Panc1 (cell line): ENCODE measurements at regions not wholly inside any gene's neighbourhood (a gene's known extent, or its start where the extent isn't known, plus 50 kb on each side); places are given as distances from the start of the nearest gene placed in this dataset.
"Not testable (repeated sequence)": the region's sequence is repeated elsewhere in the genome, so short reads cannot be mapped to it uniquely, and the experiment has no call there.

Experiments
- ATAC-seq: fragments of 200-7000 bp; cut with Tn5 transposase; 2 replicates; pipeline ENCODE4 v1.9.1; 2020; ENCODE audit warnings: mild to moderate bottlenecking, moderate library complexity
- BruUV-seq: library from RNA; stranded (reverse); fragments of 400-500 nt; replicated peaks from 2 replicates; lab custom pipeline; 2021; lab: Mats Ljungman, UMichigan
- CTCF ChIA-PET: fragments of 300-600 bp; sonication (Branson Sonifier 250); formaldehyde crosslinking; loops from one replicate; lab custom pipeline; 2022; ENCODE audit warnings: antibody characterized with exemption; lab: Charles Lee
- POLR2A ChIA-PET: fragments of 300-600 bp; sonication (Branson Sonifier 250); formaldehyde crosslinking; loops from one replicate; lab custom pipeline; 2022; ENCODE audit warnings: antibody characterized with exemption; lab: Charles Lee
- DNase-seq: peaks from one replicate; pipeline ENCODE4 v3.0.0-alpha.2; 2010; ENCODE audit warnings: low read depth, low spot score
- H3K27ac ChIP-seq: 2 replicates; pipeline ENCODE4 v1.5.1; 2011; ENCODE audit warnings: mild to moderate bottlenecking, low read length, inconsistent platforms
- H3K27me3 ChIP-seq: fragments of 200-500 bp; sonication (Bioruptor generic); 2 replicates; pipeline ENCODE4 v1.6.0; 2014; ENCODE audit warnings: low read length, inconsistent platforms; ENCODE audit not compliant: control insufficient read depth, insufficient read depth
- H3K36me3 ChIP-seq: fragments of 200-500 bp; sonication (Bioruptor generic); 2 replicates; pipeline ENCODE4 v1.5.1; 2014; ENCODE audit warnings: inconsistent platforms, mild to moderate bottlenecking, low read length, moderate library complexity; ENCODE audit not compliant: control insufficient read depth, insufficient read depth
- H3K4me1 ChIP-seq: 2 replicates; pipeline ENCODE4 v1.5.1; 2011; ENCODE audit warnings: inconsistent platforms, mild to moderate bottlenecking, low read length, moderate library complexity; ENCODE audit not compliant: control insufficient read depth, insufficient read depth
- H3K4me3 ChIP-seq, 2 experiments: 2 replicates each; pipeline ENCODE4 v1.5.1; 2011 to 2012; ENCODE audit warnings: low read depth in 2 of 2, low read length in 2 of 2, mild to moderate bottlenecking in 2 of 2, inconsistent platforms in 1 of 2, moderate library complexity in 1 of 2
- H3K9me3 ChIP-seq: fragments of 200-500 bp; sonication (Bioruptor generic); 2 replicates; pipeline ENCODE4 v1.5.1; 2014; ENCODE audit warnings: low read depth, mild to moderate bottlenecking, inconsistent platforms, low read length, moderate library complexity; ENCODE audit not compliant: control insufficient read depth, insufficient read depth
- CTCF ChIP-seq: fragments of 450-650 bp; IDR thresholded peaks from 2 replicates; pipeline ENCODE4 v1.5.1; 2017; ENCODE audit warnings: mild to moderate bottlenecking
- POLR2AphosphoS5 ChIP-seq: IDR thresholded peaks from 2 replicates; pipeline ENCODE4 v1.6.1; 2012; ENCODE audit warnings: mild to moderate bottlenecking, low read depth, low read length, moderate library complexity
- REST ChIP-seq, 2 experiments: IDR thresholded peaks; 2 replicates each; pipeline ENCODE4 v1.6.1; 2011 to 2012; ENCODE audit warnings: low read depth in 2 of 2, control low read depth in 1 of 2, low read length in 1 of 2, mild to moderate bottlenecking in 1 of 2, moderate library complexity in 1 of 2; ENCODE audit not compliant: insufficient read depth in 1 of 2
- SIN3A ChIP-seq: IDR thresholded peaks from 2 replicates; pipeline ENCODE4 v1.6.1; 2012; ENCODE audit warnings: low read depth, mild to moderate bottlenecking, low read length, moderate library complexity, borderline replicate concordance; ENCODE audit not compliant: insufficient read depth
- TCF7L2 ChIP-seq: IDR thresholded peaks from 2 replicates; pipeline ENCODE4 v1.6.1; 2011; ENCODE audit warnings: mild to moderate bottlenecking, low read depth, low read length, inconsistent platforms
- in situ Hi-C: cut with HindIII; loops from 2 replicates; pipeline ENCODE4 v1.10.0; 2016; ENCODE audit warnings: low sequenced_read_pairs, low pct_unique_long_range_greater_than_20kb
- intact Hi-C: fragments of 100-400 bp; cut with micrococcal nuclease; formaldehyde crosslinking; loops from one replicate; pipeline ENCODE4 v1.10.0; 2022; ENCODE audit not compliant: unreplicated experiment

- CTCF ChIA-PET, result not testable (repeated sequence)
These were observed 304.8 kb downstream of the OR4C45 start for GRCh38 chr11:50337432-50337831.

GRCh38 chr11:50348018-50348417, 315.3 kb downstream of the OR4C45 start:
- H3K27me3 ChIP-seq, DNase-seq, POLR2A ChIA-PET, H3K4me1 ChIP-seq, H3K36me3 ChIP-seq, ATAC-seq, H3K9me3 ChIP-seq, BruUV-seq, H3K27ac ChIP-seq, CTCF ChIA-PET, H3K4me3 ChIP-seq, intact Hi-C loops, in situ Hi-C loops: not testable (repeated sequence)

More at GRCh38 chr11:50337432-50337831, 304.8 kb downstream of the OR4C45 start:
- DNase-seq, BruUV-seq, H3K4me1 ChIP-seq, H3K27me3 ChIP-seq, H3K9me3 ChIP-seq, POLR2A ChIA-PET, H3K4me3 ChIP-seq, intact Hi-C loops, H3K27ac ChIP-seq, H3K36me3 ChIP-seq, ATAC-seq, in situ Hi-C loops: not testable (repeated sequence)

- DNase-seq, result no peak
- ATAC-seq, result no peak
- no peak overlapping the region for H3K27ac ChIP-seq
- H3K4me3 ChIP-seq, result no peak overlapping the region
- POLR2A ChIA-PET, result no interaction called here
- in situ Hi-C loops, result no loop called here
- no peak for TF ChIP-seq POLR2AphosphoS5
- H3K9me3 ChIP-seq, result no peaks in the 10 kb centered on the region
- intact Hi-C loops, result no loop called here
- no peaks in the 10 kb centered on the region for H3K4me1 ChIP-seq
- H3K27me3 ChIP-seq, result no peaks in the 10 kb centered on the region
- CTCF ChIA-PET, result no interaction called here
- no TSS peak for BruUV-seq
- no peaks in the 10 kb centered on the region for H3K36me3 ChIP-seq
These were observed 346.8 kb downstream of the OR4C45 start for GRCh38 chr11:50379484-50379883.

GRCh38 chr11:50394017-50394416, 361.3 kb downstream of the OR4C45 start:
- in situ Hi-C loops (no loop called here), intact Hi-C loops (no loop called here)
- Histone ChIP-seq H3K9me3 (no peaks in the 10 kb centered on the region), H3K27me3 (no peaks in the 10 kb centered on the region), H3K27ac (no peak overlapping the region), H3K36me3 (no peaks in the 10 kb centered on the region), H3K4me3 (no peak overlapping the region), H3K4me1 (no peaks in the 10 kb centered on the region)
- TF ChIP-seq POLR2AphosphoS5, result no peak
- no peak for TF ChIP-seq CTCF
- TF ChIP-seq TCF7L2, result no peak
- TF ChIP-seq REST (IDR thresholded peaks at IDR 0.05; ENCODE audit: insufficient read depth in 1 of 2, low read depth in 2 of 2, low read length in 1 of 2), result no peak
- no peak for TF ChIP-seq SIN3A
- POLR2A ChIA-PET, result no interaction called here
- ATAC-seq, result no peak
- CTCF ChIA-PET, result no interaction called here
- no peak for DNase-seq
- no TSS peak for BruUV-seq
